Activated CD4-positive, alpha-beta memory T cell treated with anti-CD3 and anti-CD28 coated beads, Interleukin-2, amount 10 ng/mL, durations not matched to agents 7 days and 5 days (primary cell): ENCODE measurements at regions not wholly inside any gene's neighbourhood (a gene's known extent, or its start where the extent isn't known, plus 50 kb on each side); places are given as distances from the start of the nearest gene placed in this dataset.
A peak's percentile ranks its signal among the peaks of the same experiment; 100 is the strongest.
"Not testable (repeated sequence)": the region's sequence is repeated elsewhere in the genome, so short reads cannot be mapped to it uniquely, and the experiment has no call there.

ENCODE experiments used
- CTCF ChIA-PET: fragments of 350-600 bp; sonication (Branson Sonifier 250); formaldehyde crosslinking; loops from one replicate; lab custom pipeline; 2021; ENCODE audit warnings: antibody characterized with exemption, inconsistent platforms; lab: Charles Lee
- POLR2A ChIA-PET: fragments of 350-600 bp; sonication (Branson Sonifier 250); formaldehyde crosslinking; loops from one replicate; lab custom pipeline; 2021; ENCODE audit warnings: antibody characterized with exemption; lab: Charles Lee
- DNase-seq: peaks from one replicate; pipeline ENCODE4 v3.0.0-alpha.2; 2020
- H3K27ac Mint-ChIP-seq: one replicate; pipeline ENCODE4 v1.8.0; 2021; ENCODE audit warnings: mild to moderate bottlenecking, mixed read lengths
- H3K27me3 Mint-ChIP-seq: one replicate; pipeline ENCODE4 v1.8.0; 2021; ENCODE audit warnings: mixed read lengths
- H3K36me3 Mint-ChIP-seq: one replicate; pipeline ENCODE4 v1.8.0; 2021; ENCODE audit warnings: low read depth, mixed read lengths
- H3K4me1 Mint-ChIP-seq: one replicate; pipeline ENCODE4 v1.8.0; 2021; ENCODE audit warnings: mixed read lengths
- H3K4me3 Mint-ChIP-seq: one replicate; pipeline ENCODE4 v1.8.0; 2021; ENCODE audit warnings: mild to moderate bottlenecking, mixed read lengths
- H3K9me3 Mint-ChIP-seq: one replicate; pipeline ENCODE4 v1.8.0; 2021; ENCODE audit warnings: mixed read lengths

DNA sequence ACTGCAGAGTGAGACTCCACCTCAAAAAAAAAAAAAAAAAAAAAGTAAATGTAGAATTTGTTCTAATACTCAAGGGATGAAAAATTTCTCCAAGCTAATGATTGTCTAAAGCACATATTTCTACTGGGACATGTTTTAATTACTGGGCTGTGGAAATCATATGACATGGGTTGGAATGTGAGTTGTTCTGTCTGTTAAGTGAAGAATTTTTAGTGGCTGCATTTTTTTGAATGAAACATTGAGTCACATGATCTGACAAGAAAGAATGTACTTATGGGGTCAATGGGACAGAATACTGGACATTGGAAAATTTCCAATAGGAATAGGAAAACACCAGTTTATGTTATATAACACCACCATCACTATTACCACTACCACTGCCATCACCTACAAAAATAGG lies 123.8 kb upstream of the IVNS1ABP start:
- Mint-ChIP-seq H3K4me3 (no peak overlapping the region), H3K36me3 (peaks cover 2% of the 10 kb centered on the region), H3K4me1 (peaks cover 13% of the 10 kb centered on the region), H3K27me3 (no peaks in the 10 kb centered on the region), H3K27ac (no peak overlapping the region), H3K9me3 (no peaks in the 10 kb centered on the region)
- ChIA-PET POLR2A (interaction anchor here (3.0 to 3.5 kb wide), 2 partner anchors 20 to 124 kb away, joined by 30 to 43 read pairs; partner anchors contain the start of gene IVNS1ABP), CTCF (no interaction called here)
- no peak for DNase-seq

DNA sequence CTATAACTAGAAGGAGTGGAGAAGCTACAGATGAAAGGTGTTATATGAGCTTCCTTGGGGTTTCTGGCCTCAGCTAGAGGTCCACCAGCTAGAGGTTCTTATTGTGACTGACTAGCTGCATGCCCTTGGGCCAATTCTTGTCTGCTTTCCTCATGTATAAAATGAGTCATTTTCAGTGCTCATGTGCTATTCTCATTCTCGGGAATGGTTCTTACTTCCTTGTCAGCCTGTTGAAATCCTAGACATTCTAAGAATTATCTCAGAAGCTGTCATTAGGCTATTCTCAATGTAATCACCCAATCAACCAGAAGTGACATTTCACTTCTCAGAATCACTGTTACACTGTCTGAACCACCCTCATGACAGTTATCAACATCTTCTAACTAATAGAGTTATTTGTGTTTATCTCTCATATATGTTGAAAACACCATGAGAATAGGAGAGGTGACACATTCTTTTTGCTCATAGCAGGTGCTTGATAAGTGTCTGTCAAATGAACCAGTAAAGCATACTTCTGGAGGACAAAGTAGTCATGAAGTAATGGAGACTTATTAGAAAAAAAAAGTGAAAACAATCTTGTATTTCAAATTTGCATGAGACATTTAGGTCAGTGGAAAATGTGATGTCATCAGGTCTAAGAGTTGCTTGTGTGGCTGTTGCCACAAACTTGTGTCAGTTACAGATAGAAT lies 122.8 kb upstream of the IVNS1ABP start:
- no peak overlapping the region for H3K4me3 Mint-ChIP-seq
- H3K27ac Mint-ChIP-seq, result no peak overlapping the region
- H3K4me1 Mint-ChIP-seq, result peaks cover 13% of the 10 kb centered on the region
- peak; percentile 56 for DNase-seq
- POLR2A ChIA-PET, result interaction anchor here (0.8 to 3.5 kb wide), 8 partner anchors 10 to 127 kb away, joined by 3 to 43 read pairs (median 4); partner anchors contain the start of gene IVNS1ABP
- peaks cover 2% of the 10 kb centered on the region for H3K36me3 Mint-ChIP-seq
- CTCF ChIA-PET, result interaction anchor here (1.2 to 1.3 kb wide), 2 partner anchors 123 to 156 kb away, joined by 4 read pairs; partner anchors contain the start of gene IVNS1ABP
- no peaks in the 10 kb centered on the region for H3K9me3 Mint-ChIP-seq
- H3K27me3 Mint-ChIP-seq, result no peaks in the 10 kb centered on the region

DNA sequence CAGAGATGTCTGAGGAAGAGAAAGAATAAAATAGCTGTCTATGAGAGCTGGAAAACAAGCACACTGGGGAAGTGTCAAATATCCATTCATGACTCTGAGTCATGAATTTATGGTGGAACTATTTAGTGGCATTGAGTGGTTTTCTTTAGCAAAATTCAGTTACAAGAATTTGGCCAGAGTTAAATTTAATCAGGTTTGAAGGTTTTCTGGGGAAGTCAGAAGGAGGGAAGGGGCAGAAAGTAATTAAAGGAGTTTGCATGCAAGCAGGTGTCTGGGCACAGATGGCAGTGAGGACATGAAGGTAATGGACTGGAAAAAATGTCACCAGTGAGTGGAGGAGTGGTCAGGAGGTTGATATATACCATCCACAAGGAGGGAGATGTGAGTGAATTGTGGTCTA lies 121.9 kb upstream of the IVNS1ABP start:
- H3K27me3 Mint-ChIP-seq, result no peaks in the 10 kb centered on the region
- H3K36me3 Mint-ChIP-seq, result peaks cover 2% of the 10 kb centered on the region
- POLR2A ChIA-PET, result interaction anchor here (0.8 to 3.5 kb wide), 8 partner anchors 9 to 128 kb away, joined by 3 to 43 read pairs (median 4); partner anchors contain the start of gene IVNS1ABP
- no peak for DNase-seq
- no peak overlapping the region for H3K4me3 Mint-ChIP-seq
- no peaks in the 10 kb centered on the region for H3K9me3 Mint-ChIP-seq
- peaks cover 13% of the 10 kb centered on the region for H3K4me1 Mint-ChIP-seq
- CTCF ChIA-PET, result interaction anchor here (1.2 to 1.3 kb wide), 2 partner anchors 122 to 157 kb away, joined by 4 read pairs; partner anchors contain the start of gene IVNS1ABP
- H3K27ac Mint-ChIP-seq, result no peak overlapping the region

DNA sequence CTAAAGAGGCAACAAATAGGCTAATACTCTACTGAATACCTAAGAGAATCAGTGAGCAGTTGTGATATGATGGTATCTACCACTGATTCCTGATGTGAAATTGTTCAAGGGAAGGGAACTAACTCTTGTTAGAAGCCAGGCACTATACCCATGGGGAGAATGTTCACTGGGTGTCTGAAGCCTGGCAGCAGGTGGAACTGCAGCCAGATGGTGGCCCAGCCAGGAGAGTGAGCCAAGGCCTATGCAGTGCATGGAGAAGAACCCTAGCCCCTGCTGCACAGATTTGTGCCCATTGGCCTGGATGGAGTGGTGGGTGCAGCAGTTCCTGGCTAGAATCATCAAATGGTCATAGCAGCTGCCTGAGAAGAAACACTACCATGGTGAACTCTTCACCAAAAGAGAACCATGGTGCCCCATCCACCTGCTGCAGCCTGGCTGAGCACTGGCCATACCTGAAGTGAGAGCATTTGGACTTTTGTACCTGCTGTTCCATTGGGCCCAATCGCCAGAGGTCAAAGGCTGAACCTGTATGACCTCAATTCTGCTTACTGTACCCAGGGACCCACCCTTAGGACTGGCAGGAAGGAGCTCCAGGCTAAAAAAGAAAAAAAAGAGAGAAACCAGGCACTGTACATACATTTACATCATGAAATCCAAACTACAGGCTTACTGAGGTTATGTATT lies 118.8 kb upstream of the IVNS1ABP start:
- Mint-ChIP-seq H3K36me3 (peaks cover under 1% of the 10 kb centered on the region), H3K27ac (no peak overlapping the region), H3K4me1 (peaks cover 11% of the 10 kb centered on the region), H3K9me3 (peaks cover 10% of the 10 kb centered on the region), H3K4me3 (no peak overlapping the region), H3K27me3 (no peaks in the 10 kb centered on the region)
- DNase-seq, result no peak
- ChIA-PET CTCF (no interaction called here), POLR2A (no interaction called here)

DNA sequence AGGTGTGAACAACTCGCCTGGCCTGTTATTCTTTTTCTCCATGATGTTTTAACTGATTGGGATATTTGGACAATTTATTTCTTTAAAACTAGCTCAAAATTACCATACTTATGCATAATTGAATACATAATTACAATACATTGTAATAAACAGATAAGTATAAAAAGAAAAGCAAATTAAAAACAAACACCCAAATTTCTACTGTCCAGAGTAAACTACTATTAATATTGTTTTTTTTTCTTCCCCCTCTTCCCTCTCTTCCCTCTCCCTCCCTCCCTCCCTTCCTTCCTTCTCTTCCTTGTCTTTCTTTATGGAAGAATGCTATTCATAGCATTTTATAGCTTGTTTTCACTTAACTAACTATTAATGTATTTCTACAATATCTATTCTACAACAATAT lies 117.7 kb upstream of the IVNS1ABP start:
- ChIA-PET CTCF (no interaction called here), POLR2A (no interaction called here)
- H3K9me3 Mint-ChIP-seq, result peaks cover 13% of the 10 kb centered on the region
- no peak for DNase-seq
- H3K4me3 Mint-ChIP-seq, result no peak overlapping the region
- no peaks in the 10 kb centered on the region for H3K36me3 Mint-ChIP-seq
- H3K4me1 Mint-ChIP-seq, result peaks cover 10% of the 10 kb centered on the region
- no peak overlapping the region for H3K27ac Mint-ChIP-seq
- H3K27me3 Mint-ChIP-seq, result no peaks in the 10 kb centered on the region

DNA sequence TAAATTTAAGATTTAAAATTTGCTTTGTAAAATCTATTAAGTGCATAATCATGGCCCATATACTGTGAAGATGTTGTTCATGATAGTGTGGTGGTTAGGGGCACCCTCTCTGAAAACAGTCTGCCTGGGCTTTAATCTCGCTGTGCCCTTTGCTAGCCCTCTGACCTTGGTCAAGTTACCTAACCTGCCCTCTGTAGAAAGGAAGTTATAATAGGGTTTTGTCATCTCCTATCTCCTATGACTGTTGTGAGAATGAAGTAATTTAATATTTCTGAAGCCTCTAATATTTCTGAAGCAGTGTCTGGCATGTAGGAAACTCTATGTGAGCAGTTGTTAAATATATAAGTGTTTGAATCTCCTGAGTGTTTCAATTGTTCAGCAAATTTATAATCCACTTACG lies 116.6 kb upstream of the IVNS1ABP start:
- no peak for DNase-seq
- ChIA-PET POLR2A (no interaction called here), CTCF (no interaction called here)
- Mint-ChIP-seq H3K36me3 (peaks cover 5% of the 10 kb centered on the region), H3K4me1 (peaks cover 10% of the 10 kb centered on the region), H3K4me3 (no peak overlapping the region), H3K27ac (no peak overlapping the region), H3K27me3 (no peaks in the 10 kb centered on the region), H3K9me3 (peaks cover 14% of the 10 kb centered on the region)

DNA sequence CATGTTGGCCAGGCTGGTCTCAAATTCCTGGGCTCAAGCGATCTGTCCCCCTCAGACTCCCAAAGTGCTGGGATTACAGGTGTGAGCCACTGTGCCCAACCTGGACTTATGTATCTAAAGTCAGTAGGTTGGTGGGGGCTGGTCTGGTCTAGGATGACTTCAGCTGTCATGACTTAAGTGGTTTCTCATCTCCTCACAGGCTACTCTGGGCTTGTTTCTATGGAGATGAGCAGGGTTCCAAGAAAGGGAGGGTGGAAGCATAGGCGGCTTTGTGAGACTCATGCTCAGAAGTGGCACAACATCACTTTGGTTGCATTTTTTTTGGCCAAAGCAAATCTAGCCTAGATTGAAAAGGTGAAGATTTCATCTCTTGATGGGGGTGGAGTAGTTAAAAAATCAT lies 115.9 kb upstream of the IVNS1ABP start:
- Mint-ChIP-seq H3K9me3 (peaks cover 14% of the 10 kb centered on the region), H3K4me1 (peaks cover 10% of the 10 kb centered on the region), H3K27me3 (no peaks in the 10 kb centered on the region), H3K27ac (no peak overlapping the region), H3K4me3 (no peak overlapping the region), H3K36me3 (peaks cover 5% of the 10 kb centered on the region)
- DNase-seq, result peak; percentile 18
- ChIA-PET POLR2A (no interaction called here), CTCF (no interaction called here)

GRCh38 chr1:185431612-185432011 lies 114.6 kb upstream of the IVNS1ABP start:
- peaks cover 5% of the 10 kb centered on the region for H3K36me3 Mint-ChIP-seq
- DNase-seq, result no peak
- no peaks in the 10 kb centered on the region for H3K27me3 Mint-ChIP-seq
- ChIA-PET CTCF (interaction anchor here (1.4 kb wide), 1 partner anchor 11 kb away, joined by 4 read pairs; no protein-coding TSS in a partner anchor), POLR2A (interaction anchor here (0.9 kb wide), 1 partner anchor 116 kb away, joined by 3 read pairs; no protein-coding TSS in a partner anchor)
- H3K27ac Mint-ChIP-seq, result no peak overlapping the region
- peaks cover 14% of the 10 kb centered on the region for H3K9me3 Mint-ChIP-seq
- peaks cover 13% of the 10 kb centered on the region for H3K4me1 Mint-ChIP-seq
- H3K4me3 Mint-ChIP-seq, result no peak overlapping the region

GRCh38 chr1:185429668-185430067 lies 112.6 kb upstream of the IVNS1ABP start:
- H3K9me3 Mint-ChIP-seq, result peaks cover 17% of the 10 kb centered on the region
- H3K36me3 Mint-ChIP-seq, H3K27me3 Mint-ChIP-seq, H3K4me3 Mint-ChIP-seq, DNase-seq, CTCF ChIA-PET, H3K27ac Mint-ChIP-seq: not testable (repeated sequence)
- POLR2A ChIA-PET, result interaction anchor here (1.3 kb wide), 1 partner anchor 10 kb away, joined by 5 read pairs; no protein-coding TSS in a partner anchor
- peaks cover 24% of the 10 kb centered on the region for H3K4me1 Mint-ChIP-seq

DNA sequence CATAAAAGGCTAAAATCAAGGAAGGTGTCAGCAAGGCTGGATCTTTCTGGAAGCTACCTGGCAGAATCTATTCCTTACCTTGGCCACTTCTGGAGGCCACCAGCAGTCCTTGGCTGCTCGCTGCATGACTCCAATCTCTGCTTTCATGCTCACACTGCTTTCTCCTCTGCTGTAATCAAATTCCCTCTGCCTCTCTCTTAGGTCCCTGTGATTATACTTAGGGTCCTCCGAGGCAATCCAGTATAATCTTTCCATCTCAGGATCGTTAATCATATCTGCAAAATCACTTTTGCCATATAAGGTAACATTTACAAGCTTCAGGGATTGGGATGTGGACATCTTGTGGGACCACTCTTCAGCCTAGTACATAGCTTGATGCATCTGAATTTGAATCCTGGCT lies 110.7 kb upstream of the IVNS1ABP start:
- peaks cover 18% of the 10 kb centered on the region for H3K4me1 Mint-ChIP-seq
- H3K4me3 Mint-ChIP-seq, result no peak overlapping the region
- H3K27ac Mint-ChIP-seq, result no peak overlapping the region
- ChIA-PET CTCF (no interaction called here), POLR2A (interaction anchor here (1.7 kb wide), 1 partner anchor 12 kb away, joined by 3 read pairs; no protein-coding TSS in a partner anchor)
- peaks cover 17% of the 10 kb centered on the region for H3K9me3 Mint-ChIP-seq
- peaks cover 5% of the 10 kb centered on the region for H3K36me3 Mint-ChIP-seq
- H3K27me3 Mint-ChIP-seq, result no peaks in the 10 kb centered on the region
- no peak for DNase-seq

GRCh38 chr1:185427264-185427663 lies 110.2 kb upstream of the IVNS1ABP start:
- peaks cover 20% of the 10 kb centered on the region for H3K4me1 Mint-ChIP-seq
- H3K36me3 Mint-ChIP-seq, result peaks cover 5% of the 10 kb centered on the region
- no peaks in the 10 kb centered on the region for H3K27me3 Mint-ChIP-seq
- ChIA-PET CTCF (no interaction called here), POLR2A (no interaction called here)
- no peak overlapping the region for H3K4me3 Mint-ChIP-seq
- H3K27ac Mint-ChIP-seq, result no peak overlapping the region
- DNase-seq, result no peak
- H3K9me3 Mint-ChIP-seq, result peaks cover 12% of the 10 kb centered on the region

GRCh38 chr1:185426848-185427247 lies 109.8 kb upstream of the IVNS1ABP start:
- ChIA-PET POLR2A (no interaction called here), CTCF (no interaction called here)
- H3K27me3 Mint-ChIP-seq, result no peaks in the 10 kb centered on the region
- peaks cover 11% of the 10 kb centered on the region for H3K9me3 Mint-ChIP-seq
- H3K27ac Mint-ChIP-seq, result no peak overlapping the region
- H3K4me3 Mint-ChIP-seq, result no peak overlapping the region
- peaks cover 24% of the 10 kb centered on the region for H3K4me1 Mint-ChIP-seq
- DNase-seq, result no peak
- peaks cover 8% of the 10 kb centered on the region for H3K36me3 Mint-ChIP-seq

DNA sequence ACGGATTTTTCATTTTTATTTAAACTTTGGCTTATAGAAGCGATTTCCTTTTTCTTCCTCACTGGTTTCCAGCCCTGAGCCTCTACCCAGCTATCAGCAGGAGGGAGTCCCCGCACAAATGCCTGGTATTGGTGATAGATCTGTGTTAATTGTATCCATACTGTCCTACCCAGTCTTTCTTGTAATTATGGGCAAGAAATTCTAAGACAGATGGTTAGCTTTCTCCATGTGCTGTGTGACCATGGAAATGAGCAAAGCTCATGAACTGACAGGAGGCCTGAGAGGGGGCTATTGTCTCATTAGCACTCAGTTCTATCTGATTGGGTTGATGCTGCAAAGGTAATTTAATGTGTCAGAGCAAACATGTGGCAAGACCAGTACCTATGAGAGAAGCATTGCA lies 108.1 kb upstream of the IVNS1ABP start:
- Mint-ChIP-seq H3K4me1 (peaks cover 41% of the 10 kb centered on the region), H3K9me3 (peaks cover 7% of the 10 kb centered on the region), H3K36me3 (peaks cover 8% of the 10 kb centered on the region), H3K27me3 (no peaks in the 10 kb centered on the region), H3K4me3 (no peak overlapping the region), H3K27ac (no peak overlapping the region)
- ChIA-PET CTCF (no interaction called here), POLR2A (no interaction called here)
- DNase-seq, result no peak
